ENCODE measurements at regions not wholly inside any gene's neighbourhood (a gene's known extent, or its start where the extent isn't known, plus 50 kb on each side); places are given as distances from the start of the nearest gene placed in this dataset.

DNA sequence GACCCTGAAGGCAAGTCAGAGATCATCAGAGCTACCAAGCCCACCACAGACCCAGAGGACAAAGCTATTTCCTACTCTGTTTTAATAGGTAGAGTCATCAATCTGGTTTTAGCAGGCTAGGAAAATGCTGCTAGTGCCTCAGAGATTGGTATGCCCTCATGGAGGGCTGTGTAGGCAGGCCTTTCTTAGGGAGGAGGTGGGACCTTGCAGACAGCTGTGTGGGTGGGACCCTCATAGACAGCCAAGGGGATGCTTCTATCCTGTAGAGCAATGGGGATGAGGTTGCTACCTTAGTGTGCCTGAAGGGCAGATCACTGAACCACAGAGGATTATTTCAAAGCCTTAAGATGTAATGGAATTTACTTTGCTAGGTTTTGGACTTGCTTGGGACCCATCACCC is 534.9 kb upstream of the KLF12 start:
- no peak for DNase-seq (ENCODE audit: low read depth)

DNA sequence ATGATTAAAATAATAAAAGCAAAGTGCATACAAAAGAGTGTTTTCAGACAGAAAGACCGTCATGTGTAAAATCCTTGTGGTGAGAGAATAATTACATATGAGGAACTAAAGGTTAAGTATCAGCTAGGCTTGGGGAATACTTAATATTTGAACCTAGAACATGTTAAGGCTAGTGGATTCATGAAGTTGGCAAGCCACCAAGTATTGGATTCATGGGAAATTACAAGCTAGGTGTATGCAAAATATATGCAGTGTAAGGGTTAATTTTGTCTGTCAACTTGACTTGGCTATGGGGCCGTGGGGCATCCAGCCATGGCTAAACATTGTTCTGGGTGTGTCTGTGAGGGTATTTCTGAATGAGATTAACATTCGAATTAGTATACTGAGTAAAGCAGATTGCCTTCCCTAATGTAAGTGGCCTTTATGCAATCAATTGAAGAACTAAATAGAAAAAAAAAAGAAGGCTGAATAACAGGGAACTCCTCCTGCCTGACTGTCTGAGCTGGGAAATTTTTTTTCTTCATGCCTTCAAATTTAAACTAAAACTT is 533.5 kb upstream of the KLF12 start:
- no peak for DNase-seq (ENCODE audit: low read depth)

DNA sequence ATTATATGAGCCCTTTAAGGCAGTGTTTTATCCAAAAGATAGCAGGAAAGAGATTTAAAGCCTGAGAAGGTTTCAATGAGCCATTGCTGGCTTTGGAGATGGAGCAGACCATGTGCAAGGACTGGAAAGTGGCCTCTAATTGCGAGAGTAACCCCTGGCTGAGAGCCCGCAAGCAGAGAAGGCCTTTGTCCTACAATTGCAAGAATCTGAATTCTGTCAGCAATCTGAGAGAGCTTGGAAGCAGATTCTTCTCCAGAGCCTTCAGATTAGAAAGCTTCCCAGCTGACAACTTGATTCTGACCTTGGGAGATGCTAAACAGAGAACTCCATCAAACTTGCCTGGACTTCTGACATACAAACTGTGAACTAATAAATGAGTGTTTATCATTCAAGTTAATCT is 528.7 kb upstream of the KLF12 start:
- no peak for DNase-seq (ENCODE audit: low read depth)

DNA sequence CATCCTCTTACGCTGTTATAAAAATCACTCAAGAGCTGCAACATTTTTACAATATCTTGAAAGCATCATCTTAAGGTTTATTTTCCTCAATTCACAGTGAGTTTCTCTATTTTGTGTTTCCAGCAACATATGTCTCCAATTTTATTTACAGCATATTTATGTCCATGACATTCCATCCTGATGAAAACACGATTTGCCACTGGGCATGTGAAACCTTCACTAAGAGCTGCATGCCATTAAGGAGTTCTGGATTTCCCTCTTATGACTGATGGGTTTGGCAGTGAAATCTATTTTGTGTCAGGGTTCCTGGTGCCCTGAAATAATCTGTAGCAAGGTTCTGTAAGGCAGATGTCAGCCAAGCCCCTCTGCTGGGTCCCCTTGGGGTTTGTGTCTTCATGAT is 527.6 kb upstream of the KLF12 start:
- DNase-seq (ENCODE audit: low read depth), result peak; percentile 61

DNA sequence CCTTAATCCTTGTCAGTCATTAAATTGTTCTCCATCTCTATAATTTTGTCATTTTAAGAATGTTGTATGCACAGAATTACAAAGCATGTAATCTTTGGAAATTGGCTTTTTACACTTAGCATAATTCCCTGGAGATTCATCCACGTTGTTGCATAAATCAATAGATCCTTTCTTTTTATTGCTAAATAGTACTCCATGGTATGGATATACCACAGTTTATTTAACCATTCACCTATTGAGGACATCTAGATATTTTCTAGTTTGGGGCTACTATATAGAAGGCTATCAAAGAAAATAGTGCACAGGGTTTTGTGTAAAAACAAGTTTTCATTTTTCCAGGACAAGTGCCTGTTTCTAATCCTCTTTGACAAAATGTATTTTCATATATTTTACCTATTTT is 523.6 kb upstream of the KLF12 start:
- no peak for DNase-seq (ENCODE audit: low read depth)

DNA sequence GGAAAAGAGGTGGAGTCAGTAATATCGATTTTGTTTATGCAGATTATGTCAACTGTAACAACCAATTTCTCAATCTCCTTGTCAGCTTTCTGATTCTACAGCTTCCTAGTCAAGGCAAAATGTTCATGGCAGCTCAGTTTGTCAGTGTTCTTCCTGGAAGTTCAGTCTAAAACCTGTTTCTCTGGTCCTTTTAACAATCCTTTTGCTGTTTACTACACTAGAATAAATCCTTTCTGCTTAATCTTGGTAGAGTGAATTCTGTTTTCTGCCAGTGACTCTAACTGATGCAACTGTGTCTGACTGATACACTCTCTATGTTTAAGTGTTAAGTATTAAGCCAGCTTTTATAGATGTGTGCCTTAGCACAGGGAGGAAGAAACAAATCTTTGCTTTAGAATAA is 516.9 kb upstream of the KLF12 start:
- DNase-seq (ENCODE audit: low read depth), result no peak

DNA sequence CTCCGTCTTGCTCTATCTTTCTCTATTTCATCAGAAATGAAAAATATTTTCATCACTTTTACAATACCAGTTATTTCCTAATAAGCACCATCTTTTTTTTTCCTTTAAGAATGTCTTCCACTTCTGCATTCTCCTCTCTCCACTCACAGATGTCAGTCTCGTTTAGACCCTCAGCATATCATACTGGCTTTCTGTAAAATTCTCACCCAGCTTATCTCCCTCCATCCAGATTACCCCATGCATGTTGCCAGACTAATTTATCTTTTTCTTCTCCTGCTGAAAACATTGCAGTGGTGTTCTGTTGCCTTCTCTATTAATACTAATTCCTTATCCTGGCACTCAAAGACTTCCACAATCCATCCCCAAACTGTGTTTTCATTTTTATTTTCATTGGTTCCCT is 513.8 kb upstream of the KLF12 start:
- DNase-seq (ENCODE audit: low read depth), result no peak

DNA sequence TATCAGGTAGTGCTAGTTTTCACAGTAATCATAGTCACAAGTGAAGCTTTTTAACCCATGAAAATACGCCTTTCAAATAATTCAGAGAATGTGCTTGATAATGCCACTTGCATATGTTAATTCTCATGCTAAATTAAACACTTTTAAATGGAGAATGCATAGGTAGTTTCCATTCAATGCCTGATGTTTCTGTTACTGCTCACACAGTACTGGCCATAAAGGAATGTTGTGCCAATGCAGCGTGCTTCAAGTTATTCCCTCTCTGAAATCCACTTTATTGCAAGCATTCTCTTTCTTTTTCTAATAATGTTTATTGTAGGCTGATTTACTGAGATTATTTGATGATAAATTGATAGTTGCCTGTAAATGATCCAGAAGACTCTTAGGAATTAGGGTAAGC is 513.0 kb upstream of the KLF12 start:
- no peak for DNase-seq (ENCODE audit: low read depth)

DNA sequence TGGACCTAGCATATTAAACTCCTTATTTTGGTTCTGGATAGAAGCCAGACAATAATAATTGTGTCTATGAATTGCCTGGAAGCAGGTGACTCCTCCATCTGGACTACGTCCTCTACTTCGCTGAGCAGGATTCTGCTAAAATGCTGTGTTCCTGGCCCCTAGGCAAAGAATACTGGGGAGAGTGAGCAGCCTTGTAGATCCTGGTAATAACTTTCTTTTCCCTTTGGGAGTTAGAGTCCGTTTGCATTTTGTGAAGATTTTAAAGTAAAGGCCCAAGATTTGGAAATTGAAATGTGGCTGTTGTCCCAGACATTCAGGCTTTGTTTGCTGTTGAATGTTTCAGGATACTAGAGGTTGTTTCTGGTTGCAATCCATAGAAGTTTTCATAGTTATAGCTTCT is 511.9 kb upstream of the KLF12 start:
- no peak for DNase-seq (ENCODE audit: low read depth)

DNA sequence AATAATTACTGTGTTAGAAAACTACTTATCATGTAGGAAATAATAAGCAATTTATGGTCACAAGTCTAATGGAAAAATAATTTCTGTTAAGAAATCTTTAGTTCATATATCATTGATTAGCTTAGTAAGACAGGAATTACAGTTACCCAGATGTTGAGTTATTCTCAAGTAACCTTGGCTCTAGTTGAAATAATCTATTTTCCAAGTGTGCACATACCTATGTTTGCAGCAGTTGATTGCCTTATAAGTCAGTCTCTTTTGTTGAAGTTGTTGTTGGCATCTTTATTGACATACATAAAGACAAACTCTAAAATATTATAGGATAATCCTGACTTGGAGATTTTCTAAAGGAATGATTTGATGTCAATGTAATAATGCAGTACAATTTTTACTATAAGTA is 511.4 kb upstream of the KLF12 start:
- DNase-seq (ENCODE audit: low read depth), result no peak

DNA sequence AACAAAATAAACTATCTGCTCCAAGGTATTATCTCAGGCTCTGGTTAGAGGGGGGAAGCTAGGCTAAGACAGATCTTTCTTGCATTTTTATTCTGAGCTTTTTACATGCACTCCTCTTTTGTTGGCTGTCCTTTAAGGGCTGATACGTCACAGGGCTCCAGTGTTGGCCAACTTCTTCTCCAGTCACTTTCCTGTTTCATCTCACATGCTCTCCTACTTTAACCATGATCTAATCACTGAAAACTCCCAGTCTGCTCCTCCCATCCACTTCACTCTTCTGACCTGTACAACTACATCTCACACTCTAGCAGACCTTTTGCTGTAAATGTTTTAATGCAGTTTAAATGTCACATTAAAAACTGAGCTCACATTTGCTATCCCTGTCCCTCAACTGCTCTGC is 510.0 kb upstream of the KLF12 start:
- no peak for DNase-seq (ENCODE audit: low read depth)

DNA sequence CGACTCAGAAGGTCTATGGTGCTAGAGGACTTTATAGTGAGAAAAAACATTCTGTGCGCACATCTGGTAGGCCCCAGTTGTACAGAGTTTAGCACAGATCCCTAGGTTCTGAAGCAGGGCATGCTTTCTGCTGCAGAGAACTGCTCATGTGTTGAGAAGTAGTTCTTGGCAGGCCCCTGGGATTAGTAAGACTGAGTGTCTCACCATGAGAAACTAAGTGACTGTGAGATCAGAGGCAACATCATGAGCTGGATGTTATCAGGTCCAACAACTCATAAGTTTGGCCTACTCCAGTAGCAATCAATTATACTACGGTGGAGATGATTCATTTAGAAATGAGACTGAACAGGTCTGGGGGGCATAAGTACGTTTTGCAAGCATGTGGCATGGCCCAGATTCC is 507.4 kb upstream of the KLF12 start:
- DNase-seq (ENCODE audit: low read depth), result peak; percentile 44

DNA sequence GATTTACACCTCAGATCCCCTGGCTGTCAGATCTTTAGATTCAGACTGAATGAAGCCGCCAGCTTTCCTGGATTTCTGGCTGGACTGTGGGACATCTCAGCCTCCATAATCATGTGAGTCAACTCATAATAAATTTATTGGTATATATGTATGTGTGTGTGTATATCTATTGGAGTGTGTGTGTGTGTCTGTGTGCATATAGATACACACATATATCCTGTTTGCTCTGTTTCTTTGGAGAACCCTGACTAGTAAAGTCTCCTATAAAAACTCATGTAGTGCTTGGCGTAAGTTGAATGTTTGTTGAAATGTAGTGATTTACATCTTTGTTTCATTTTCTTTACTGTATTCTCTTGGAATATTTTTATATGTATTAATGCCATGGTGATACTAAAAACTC is 499.5 kb upstream of the KLF12 start:
- DNase-seq (ENCODE audit: low read depth), result no peak

DNA sequence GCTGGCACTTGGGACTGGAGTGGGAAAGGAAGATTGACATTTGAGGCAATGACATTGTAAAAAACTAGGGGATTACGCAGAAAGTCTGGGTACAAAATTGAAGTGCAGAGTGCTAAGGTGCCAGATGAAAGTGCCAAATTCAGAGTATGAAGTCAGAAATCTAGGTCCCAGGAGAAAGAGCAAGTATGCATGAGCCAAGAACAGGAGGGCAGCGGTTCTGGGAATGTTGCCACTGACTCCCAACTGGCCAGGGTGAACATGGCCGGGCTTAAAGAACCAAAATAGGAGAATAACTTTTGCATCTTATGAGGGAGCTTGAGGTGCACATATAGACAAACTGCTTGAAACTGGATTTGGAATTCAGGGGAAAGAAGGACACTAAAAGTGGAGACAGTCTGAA is 495.8 kb upstream of the KLF12 start:
- no peak for DNase-seq (ENCODE audit: low read depth)

DNA sequence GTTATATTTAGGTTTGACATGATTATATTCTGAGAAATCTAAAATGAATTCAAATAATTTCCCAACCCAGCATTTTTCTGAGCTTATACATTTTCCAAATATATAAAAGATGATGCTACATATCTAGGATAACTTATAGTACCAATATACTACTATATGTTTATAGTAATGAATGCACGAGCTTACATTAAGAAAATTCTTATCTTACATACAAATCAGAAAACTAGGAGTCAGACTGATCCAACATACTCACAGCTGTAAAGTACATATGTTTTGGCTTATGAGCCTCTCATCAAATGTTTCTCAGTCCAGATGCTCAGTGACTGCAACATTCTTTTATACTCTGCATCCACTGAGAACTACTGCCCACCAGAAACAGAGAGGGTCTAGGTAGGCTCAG is 491.3 kb upstream of the KLF12 start:
- DNase-seq (ENCODE audit: low read depth), result no peak

DNA sequence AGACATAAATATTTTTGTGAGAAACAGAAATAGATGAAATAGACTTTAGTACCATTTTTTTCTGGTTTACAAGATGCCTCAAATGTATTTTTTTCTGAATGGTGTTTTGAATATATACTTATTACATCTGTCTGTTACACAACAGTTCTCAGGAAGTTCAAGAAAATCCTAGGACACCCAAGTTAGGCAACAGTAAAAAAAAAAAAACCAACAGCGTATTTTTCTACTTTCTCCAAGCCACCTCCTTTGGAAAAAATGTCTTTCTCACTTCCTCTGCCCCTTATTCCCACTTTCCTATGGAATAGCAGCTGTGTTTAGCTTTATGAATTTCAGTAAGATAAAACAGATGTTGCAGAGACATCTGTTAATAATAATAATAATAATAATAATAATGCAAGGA is 489.6 kb upstream of the KLF12 start:
- DNase-seq (ENCODE audit: low read depth), result no peak

DNA sequence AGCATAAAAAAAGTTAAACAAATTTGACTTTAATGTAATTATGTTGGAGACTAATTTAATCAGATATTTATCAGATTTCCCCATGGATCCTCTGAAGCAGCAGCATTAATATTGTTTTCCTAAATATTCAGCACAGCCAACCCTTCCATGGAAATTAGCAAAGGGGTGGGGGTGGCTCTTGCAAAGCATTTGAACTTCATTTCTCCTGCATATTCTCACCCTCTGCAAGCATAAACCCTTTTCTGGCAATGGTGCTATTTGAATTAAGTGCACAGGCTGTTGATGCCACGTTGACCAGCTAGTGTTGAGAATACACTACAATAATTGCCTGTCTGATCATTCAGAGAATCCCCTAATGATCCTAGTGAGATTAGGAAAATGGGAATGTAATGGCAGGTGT is 488.1 kb upstream of the KLF12 start:
- no peak for DNase-seq (ENCODE audit: low read depth)

DNA sequence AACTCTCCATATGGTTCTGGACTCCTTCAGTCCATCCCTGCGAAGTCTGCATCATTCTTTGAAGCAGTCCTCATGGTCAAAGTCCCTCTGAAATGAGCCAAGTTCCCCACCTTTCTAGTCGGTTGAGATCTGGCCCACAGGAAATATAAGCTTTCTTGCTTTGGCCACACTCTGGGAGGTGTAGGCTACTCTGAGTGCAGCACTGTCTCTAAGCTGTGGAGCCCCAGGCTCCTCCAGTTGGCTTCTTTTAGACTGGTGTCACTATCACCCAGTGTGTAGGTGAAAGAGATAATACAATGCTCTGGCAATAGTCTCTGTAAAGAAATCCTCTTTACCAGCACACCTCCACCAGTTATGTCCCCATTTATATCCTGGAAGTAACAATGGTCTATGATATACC is 486.5 kb upstream of the KLF12 start:
- no peak for DNase-seq (ENCODE audit: low read depth)

DNA sequence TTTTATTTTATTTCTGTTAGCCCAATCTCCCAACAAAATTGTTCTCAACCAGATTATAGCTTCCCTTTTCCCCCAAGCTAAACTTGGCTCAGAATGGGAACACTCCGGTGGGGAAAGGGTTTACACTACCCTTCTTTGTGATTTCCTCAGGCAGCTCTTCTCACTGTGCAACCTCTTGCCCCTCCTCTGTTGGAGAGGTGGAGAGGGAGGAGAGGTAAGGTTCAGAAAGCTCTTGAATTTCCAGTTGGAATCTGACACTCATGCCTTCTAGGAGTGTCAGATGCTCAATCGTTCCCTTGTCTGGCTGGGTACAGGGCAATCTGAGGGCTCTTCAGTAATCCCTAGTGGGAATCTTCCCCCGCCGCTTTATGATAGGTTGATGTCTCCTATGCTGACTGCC is 486.1 kb upstream of the KLF12 start:
- DNase-seq (ENCODE audit: low read depth), result no peak

DNA sequence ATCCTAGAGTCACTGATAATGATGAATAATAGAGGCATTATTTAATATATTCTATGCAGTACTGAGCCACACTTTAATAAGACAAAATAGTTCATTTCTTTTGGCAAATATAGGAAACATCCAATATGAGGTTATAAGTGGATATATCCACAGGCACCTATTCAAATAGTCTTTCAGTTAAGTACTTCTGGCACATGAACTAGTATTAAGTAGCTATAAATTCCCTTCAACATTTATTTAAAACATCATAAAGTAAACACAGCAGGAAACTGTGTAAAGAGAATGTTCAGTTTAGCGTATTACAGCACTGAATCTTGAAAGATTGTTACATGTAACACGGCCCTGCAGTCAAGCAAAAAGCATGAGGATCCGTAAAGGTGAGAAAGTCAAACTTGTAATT is 463.3 kb upstream of the KLF12 start:
- no peak for DNase-seq (ENCODE audit: low read depth)

DNA sequence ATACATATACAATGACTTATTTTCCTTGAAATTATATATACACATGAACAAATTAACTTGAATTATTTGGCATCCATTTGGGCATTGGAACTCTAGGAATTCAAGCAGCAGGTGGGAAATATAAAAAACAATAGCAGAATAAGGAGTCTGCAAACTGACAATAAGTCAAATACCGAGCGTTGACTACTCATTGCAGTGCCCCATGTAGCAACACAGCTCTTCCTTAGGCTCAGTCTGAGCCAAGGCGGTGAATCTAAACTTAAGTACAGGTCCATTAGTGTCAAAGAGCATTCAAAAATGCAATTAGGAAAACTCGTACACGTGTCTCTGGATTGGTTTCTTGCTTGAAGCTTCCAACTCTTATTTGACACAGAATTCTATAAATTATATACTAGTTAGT is 462.5 kb upstream of the KLF12 start:
- no peak for DNase-seq (ENCODE audit: low read depth)

DNA sequence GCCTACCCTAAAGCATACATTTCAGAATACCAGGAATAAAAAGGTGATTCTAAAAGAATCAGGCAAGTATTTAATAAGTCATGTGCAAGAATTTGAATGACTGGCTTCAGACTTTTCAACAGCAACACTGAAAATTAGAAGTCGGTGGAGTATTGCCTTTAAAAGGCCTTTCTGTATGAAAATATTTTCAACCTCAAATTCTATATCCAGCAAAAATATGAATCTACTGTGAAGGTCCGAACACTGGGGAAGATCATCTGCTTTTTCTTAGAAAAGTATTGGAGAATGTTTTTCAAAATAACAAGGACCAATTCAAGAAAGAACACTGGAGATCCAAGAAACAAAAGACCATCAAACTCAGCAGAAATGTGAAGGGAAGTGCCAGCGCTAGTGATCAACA is 459.5 kb upstream of the KLF12 start:
- no peak for DNase-seq (ENCODE audit: low read depth)

DNA sequence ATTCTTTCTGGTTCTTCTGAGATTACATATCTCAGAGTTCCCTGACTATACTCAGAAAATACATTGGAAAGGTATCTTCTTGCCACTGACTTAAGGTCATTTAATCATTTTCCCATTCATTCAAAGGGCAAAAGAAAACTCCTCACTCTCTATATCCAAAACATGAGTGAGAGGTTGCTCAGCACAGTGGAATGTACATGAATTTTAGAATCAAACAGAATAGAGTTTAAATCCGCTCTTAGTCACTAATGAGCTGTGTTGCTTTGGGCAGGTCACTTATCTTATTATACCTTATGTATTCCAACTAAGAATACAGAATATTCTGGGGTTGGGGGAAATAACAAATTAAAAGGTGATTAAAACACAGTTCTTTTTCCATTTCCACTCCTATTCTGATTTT is 452.6 kb upstream of the KLF12 start:
- no peak for DNase-seq (ENCODE audit: low read depth)

DNA sequence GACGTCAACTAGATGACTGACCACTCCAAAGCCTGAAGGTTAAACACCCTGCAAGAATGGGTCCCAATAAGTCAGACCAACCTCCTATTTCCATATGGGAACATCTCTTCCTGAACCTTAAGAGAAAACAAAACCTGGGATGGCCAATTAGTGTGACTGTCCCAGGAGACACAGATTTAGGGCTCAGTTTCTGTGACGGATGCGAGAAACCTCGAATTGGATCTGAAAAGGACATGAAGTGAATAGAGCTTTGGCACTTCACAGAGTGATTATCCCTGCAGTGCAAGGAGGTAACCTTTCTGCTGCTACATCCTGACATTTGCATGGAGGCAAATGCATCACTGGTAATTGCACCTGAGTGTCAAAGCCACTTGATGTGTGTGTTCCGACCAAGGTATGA is 442.2 kb upstream of the KLF12 start:
- DNase-seq (ENCODE audit: low read depth), result no peak

DNA sequence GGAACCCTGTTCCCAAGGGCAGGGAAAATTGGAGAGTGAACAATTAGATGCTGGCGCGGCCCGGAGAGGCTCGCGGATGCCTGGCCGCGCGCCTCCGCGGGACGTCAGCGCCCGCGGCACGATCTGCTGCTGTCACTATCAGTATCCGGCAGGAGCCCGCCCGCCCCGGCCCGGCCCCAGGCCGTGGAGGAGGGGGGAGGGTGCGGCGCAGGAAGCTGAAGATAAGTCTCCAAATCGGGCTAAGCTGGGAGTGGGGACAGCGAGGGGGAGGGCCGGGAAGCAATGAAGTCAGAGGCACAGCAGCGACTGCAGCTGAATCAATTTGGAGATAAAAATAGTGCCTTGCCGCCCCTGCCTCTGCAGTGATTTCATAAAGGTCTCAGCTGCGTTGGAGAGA is 441.5 kb upstream of the KLF12 start:
- DNase-seq (ENCODE audit: low read depth), result no peak

All from GM04503 (cell line).